H9 (cell line): ENCODE measurements at regions not wholly inside any gene's neighbourhood (a gene's known extent, or its start where the extent isn't known, plus 50 kb on each side); places are given as distances from the start of the nearest gene placed in this dataset.

Source experiments
- DNase-seq: peaks from one replicate; pipeline ENCODE4 v3.0.0-alpha.2; 2017
- H2AFZ ChIP-seq: one replicate; pipeline ENCODE4 v1.6.1; 2013; ENCODE audit warnings: mild to moderate bottlenecking, low read length, control low read depth, moderate library complexity
- H2AK5ac ChIP-seq: 2 replicates; pipeline ENCODE4 v1.6.1; 2013; ENCODE audit warnings: low read length, control low read depth, mixed read lengths; ENCODE audit not compliant: insufficient read length
- H2BK120ac ChIP-seq: one replicate; pipeline ENCODE4 v1.6.1; 2013; ENCODE audit warnings: low read depth, mild to moderate bottlenecking, low read length, control low read depth, inconsistent platforms; ENCODE audit not compliant: poor library complexity, severe bottlenecking
- H2BK12ac ChIP-seq: 2 replicates; pipeline ENCODE4 v1.6.1; 2013; ENCODE audit warnings: low read length, control low read depth, mixed read lengths, low read depth; ENCODE audit not compliant: insufficient read length
- H2BK15ac ChIP-seq: 2 replicates; pipeline ENCODE4 v1.6.1; 2013; ENCODE audit warnings: low read depth, low read length, control low read depth
- H2BK20ac ChIP-seq: one replicate; pipeline ENCODE4 v1.6.1; 2013; ENCODE audit warnings: low read depth, mild to moderate bottlenecking, low read length, control low read depth, inconsistent platforms; ENCODE audit not compliant: poor library complexity, severe bottlenecking
- H2BK5ac ChIP-seq: 2 replicates; pipeline ENCODE4 v1.6.1; 2013; ENCODE audit warnings: low read length, control low read depth, mixed read lengths; ENCODE audit not compliant: insufficient read length
- H3K14ac ChIP-seq: 2 replicates; pipeline ENCODE4 v1.6.1; 2013; ENCODE audit warnings: low read length, control low read depth; ENCODE audit not compliant: insufficient read depth
- H3K18ac ChIP-seq: 2 replicates; pipeline ENCODE4 v1.6.1; 2013; ENCODE audit warnings: low read depth, mild to moderate bottlenecking, mixed read lengths, low read length, control low read depth; ENCODE audit not compliant: insufficient read length
- H3K23ac ChIP-seq: 2 replicates; pipeline ENCODE4 v1.6.1; 2013; ENCODE audit warnings: low read length, control low read depth, mixed read lengths, low read depth; ENCODE audit not compliant: insufficient read length
- H3K23me2 ChIP-seq: 2 replicates; pipeline ENCODE4 v1.6.1; 2013; ENCODE audit warnings: low read depth, mild to moderate bottlenecking, mixed read lengths, low read length, control low read depth; ENCODE audit not compliant: insufficient read length, poor library complexity, severe bottlenecking
- H3K27ac ChIP-seq: 2 replicates; pipeline ENCODE4 v1.5.1; 2013; ENCODE audit warnings: low read length, control low read depth, mixed read lengths, low read depth; ENCODE audit not compliant: insufficient read length
- H3K27me3 ChIP-seq: 2 replicates; pipeline ENCODE4 v1.6.1; 2013; ENCODE audit warnings: low read length, control low read depth, inconsistent platforms; ENCODE audit not compliant: insufficient read depth
- H3K4ac ChIP-seq: 2 replicates; pipeline ENCODE4 v1.6.1; 2013; ENCODE audit warnings: low read depth, mild to moderate bottlenecking, control low read depth, inconsistent platforms, low read length, moderate library complexity
- H3K4me1 ChIP-seq: 2 replicates; pipeline ENCODE4 v1.6.1; 2013; ENCODE audit warnings: low read length, control low read depth, inconsistent platforms; ENCODE audit not compliant: insufficient read depth
- H3K4me2 ChIP-seq: 2 replicates; pipeline ENCODE4 v1.6.1; 2013; ENCODE audit warnings: low read length, control low read depth, mixed read lengths; ENCODE audit not compliant: insufficient read length, insufficient read depth
- H3K56ac ChIP-seq: 2 replicates; pipeline ENCODE4 v1.6.1; 2013; ENCODE audit warnings: low read depth, mild to moderate bottlenecking, mixed read lengths, low read length, control low read depth; ENCODE audit not compliant: insufficient read length
- H3K79me1 ChIP-seq: 2 replicates; pipeline ENCODE4 v1.6.1; 2013; ENCODE audit warnings: low read depth, mild to moderate bottlenecking, moderate library complexity, low read length, control low read depth, inconsistent platforms; ENCODE audit not compliant: insufficient read depth, poor library complexity, severe bottlenecking
- H3K79me2 ChIP-seq: 2 replicates; pipeline ENCODE4 v1.6.1; 2013; ENCODE audit warnings: low read length, control low read depth, inconsistent platforms; ENCODE audit not compliant: insufficient read depth
- H3K9ac ChIP-seq: 2 replicates; pipeline ENCODE4 v1.6.1; 2013; ENCODE audit warnings: low read length, control low read depth, mixed read lengths; ENCODE audit not compliant: insufficient read length; ENCODE audit errors: extremely low read depth
- H3K9me3 ChIP-seq: one replicate; pipeline ENCODE4 v1.6.1; 2013; ENCODE audit warnings: low read depth, low read length, inconsistent platforms; ENCODE audit not compliant: control insufficient read depth
- H3T11ph ChIP-seq: one replicate; pipeline ENCODE4 v1.6.1; 2013; ENCODE audit warnings: mild to moderate bottlenecking, low read length, control low read depth, inconsistent platforms
- H4K20me1 ChIP-seq: one replicate; pipeline ENCODE4 v1.6.1; 2013; ENCODE audit not compliant: control insufficient read depth, insufficient read length, insufficient read depth
- H4K5ac ChIP-seq: 2 replicates; pipeline ENCODE4 v1.6.1; 2013; ENCODE audit warnings: low read depth, mild to moderate bottlenecking, mixed read lengths, low read length, control low read depth; ENCODE audit not compliant: insufficient read length
- H4K8ac ChIP-seq: replicated peaks from 2 replicates; pipeline ENCODE4 v1.6.1; 2013; ENCODE audit warnings: low read length, control low read depth, mixed read lengths, low read depth; ENCODE audit not compliant: insufficient read length
- H4K91ac ChIP-seq: 2 replicates; pipeline ENCODE4 v1.6.1; 2013; ENCODE audit warnings: low read depth, mild to moderate bottlenecking, moderate library complexity, mixed read lengths, low read length, control low read depth; ENCODE audit not compliant: insufficient read length
- H3K27ac Mint-ChIP-seq, 3 experiments: 2 replicates in 2 of 3; 3 replicates in 1 of 3; pipeline ENCODE4 v1.8.0; 2020 to 2021; ENCODE audit warnings: mixed read lengths in 3 of 3, mild to moderate bottlenecking in 1 of 3, moderate library complexity in 1 of 3
- H3K27me3 Mint-ChIP-seq: 2 replicates; pipeline ENCODE4 v1.8.0; 2021; ENCODE audit warnings: low read depth, mild to moderate bottlenecking, moderate library complexity, mixed read lengths
- H3K36me3 Mint-ChIP-seq, 3 experiments: 2 replicates in 2 of 3; 3 replicates in 1 of 3; pipeline ENCODE4 v1.8.0; 2020 to 2021; ENCODE audit warnings: low read depth in 3 of 3, mixed read lengths in 3 of 3; ENCODE audit not compliant: insufficient read depth in 1 of 3
- H3K4me1 Mint-ChIP-seq, 2 experiments: 2 replicates each; pipeline ENCODE4 v1.8.0; 2020; ENCODE audit warnings: mixed read lengths in 2 of 2
- H3K4me3 Mint-ChIP-seq, 2 experiments: 2 replicates in 1 of 2; 3 replicates in 1 of 2; pipeline ENCODE4 v1.8.0; 2020 to 2021; ENCODE audit warnings: mild to moderate bottlenecking in 2 of 2, mixed read lengths in 2 of 2, moderate library complexity in 1 of 2
- H3K9me3 Mint-ChIP-seq, 2 experiments: 2 replicates in 1 of 2; 3 replicates in 1 of 2; pipeline ENCODE4 v1.8.0; 2020; ENCODE audit warnings: mild to moderate bottlenecking in 2 of 2, mixed read lengths in 2 of 2, moderate library complexity in 1 of 2
- WGBS: extraction: QIAGEN DNeasy Blood & Tissue Kit; methylation state at CpG from one replicate; pipeline ENCODE4 v1.1.7; 2013; ENCODE audit warnings: missing lambda C conversion rate, low lambda C conversion rate, mixed read lengths; ENCODE audit not compliant: insufficient read length; ENCODE audit errors: extremely low coverage; 5-methylcytosine and 5-hydroxymethylcytosine counted together
- TF ChIP-seq, protein P1 (sequence below): fragments of 200-600 bp; sonication (generic); conservative IDR thresholded peaks from 3 replicates; pipeline ENCODE4 v1.8.0; 2021; ENCODE audit warnings: antibody characterized with exemption, mild to moderate bottlenecking

DNA sequence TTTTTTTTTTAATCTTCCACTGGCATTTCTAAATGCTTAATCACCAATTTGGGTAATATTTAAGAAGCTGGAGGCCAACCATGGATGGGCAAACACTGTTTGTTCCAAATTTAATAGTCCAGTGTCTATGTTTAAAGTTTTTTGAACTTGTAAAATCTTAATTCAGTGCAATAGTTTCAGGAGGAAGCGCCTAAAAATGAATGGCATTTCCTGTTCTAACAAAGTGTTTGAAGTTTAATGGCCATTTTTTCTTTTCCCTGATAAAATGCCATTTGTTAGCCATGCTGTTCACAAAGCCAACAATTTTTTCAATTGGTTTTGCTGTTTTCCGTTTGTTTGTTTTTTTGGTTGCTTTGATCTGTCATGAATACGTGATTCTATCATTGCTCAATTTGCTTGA, 552.1 kb downstream of the LMO4 start:
- no peak overlapping the region for H3K4me3 Mint-ChIP-seq

More for the DNA sequence above, 552.1 kb downstream of the LMO4 start:
- H3T11ph ChIP-seq = no peak overlapping the region
- no peak overlapping the region for H2AK5ac ChIP-seq
- no CpG with 5 or more reads among the region's 3 CpGs for WGBS
- no peak overlapping the region for H3K23ac ChIP-seq
- no peak overlapping the region for H3K4me2 ChIP-seq
- no peak overlapping the region for H2BK20ac ChIP-seq
- no peak overlapping the region for H2BK12ac ChIP-seq
- H3K79me2 ChIP-seq = no peaks in the 10 kb centered on the region
- H3K27me3 ChIP-seq = no peaks in the 10 kb centered on the region
- no peak overlapping the region for H3K4ac ChIP-seq
- DNase-seq = no peak
- H2BK5ac ChIP-seq = no peak overlapping the region
- H3K18ac ChIP-seq = no peak overlapping the region
- no peak overlapping the region for H3K9ac ChIP-seq
- H3K56ac ChIP-seq = no peak overlapping the region
- H4K91ac ChIP-seq = no peak overlapping the region
- Mint-ChIP-seq H3K27me3 (no peaks in the 10 kb centered on the region), H3K36me3 (peaks cover 4 to 13% (median 4%) of the 10 kb centered on the region in 3 experiments; a peak in 5 of 7 replicates), H3K4me1 (peaks cover 0 to 8% of the 10 kb centered on the region in 2 experiments; a peak in 2 of 4 replicates), H3K9me3 (peaks cover 3 to 9% of the 10 kb centered on the region in 2 experiments; a peak in 4 of 5 replicates), H3K27ac (no peak overlapping the region)
- TF ChIP-seq, protein P1, sequence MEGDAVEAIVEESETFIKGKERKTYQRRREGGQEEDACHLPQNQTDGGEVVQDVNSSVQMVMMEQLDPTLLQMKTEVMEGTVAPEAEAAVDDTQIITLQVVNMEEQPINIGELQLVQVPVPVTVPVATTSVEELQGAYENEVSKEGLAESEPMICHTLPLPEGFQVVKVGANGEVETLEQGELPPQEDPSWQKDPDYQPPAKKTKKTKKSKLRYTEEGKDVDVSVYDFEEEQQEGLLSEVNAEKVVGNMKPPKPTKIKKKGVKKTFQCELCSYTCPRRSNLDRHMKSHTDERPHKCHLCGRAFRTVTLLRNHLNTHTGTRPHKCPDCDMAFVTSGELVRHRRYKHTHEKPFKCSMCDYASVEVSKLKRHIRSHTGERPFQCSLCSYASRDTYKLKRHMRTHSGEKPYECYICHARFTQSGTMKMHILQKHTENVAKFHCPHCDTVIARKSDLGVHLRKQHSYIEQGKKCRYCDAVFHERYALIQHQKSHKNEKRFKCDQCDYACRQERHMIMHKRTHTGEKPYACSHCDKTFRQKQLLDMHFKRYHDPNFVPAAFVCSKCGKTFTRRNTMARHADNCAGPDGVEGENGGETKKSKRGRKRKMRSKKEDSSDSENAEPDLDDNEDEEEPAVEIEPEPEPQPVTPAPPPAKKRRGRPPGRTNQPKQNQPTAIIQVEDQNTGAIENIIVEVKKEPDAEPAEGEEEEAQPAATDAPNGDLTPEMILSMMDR = no peak
- H3K14ac ChIP-seq = no peak overlapping the region
- no peak overlapping the region for H4K8ac ChIP-seq
- no peaks in the 10 kb centered on the region for H3K79me1 ChIP-seq
- no peaks in the 10 kb centered on the region for H3K9me3 ChIP-seq
- H3K4me1 ChIP-seq = no peaks in the 10 kb centered on the region
- H3K23me2 ChIP-seq = no peaks in the 10 kb centered on the region
- no peak overlapping the region for H2BK15ac ChIP-seq
- H4K5ac ChIP-seq = no peak overlapping the region
- no peak overlapping the region for H3K27ac ChIP-seq
- H2BK120ac ChIP-seq = no peak overlapping the region
- no peaks in the 10 kb centered on the region for H4K20me1 ChIP-seq
- H2AFZ ChIP-seq = no peak overlapping the region
